ACC112 (cell line): ENCODE measurements at regions not wholly inside any gene's neighbourhood (a gene's known extent, or its start where the extent isn't known, plus 50 kb on each side); places are given as distances from the start of the nearest gene placed in this dataset.
"Not testable (repeated sequence)": the region's sequence is repeated elsewhere in the genome, so short reads cannot be mapped to it uniquely, and the experiment has no call there.

Experiments used
- H2AFZ ChIP-seq: fragments of 200-600 bp; sonication (generic); one replicate; pipeline ENCODE4 v1.6.0; 2017; ENCODE audit warnings: antibody characterized with exemption, low read length; ENCODE audit not compliant: unreplicated experiment
- H3K27ac ChIP-seq: fragments of 200-600 bp; sonication (generic); 2 replicates; pipeline ENCODE4 v1.5.1; 2014; ENCODE audit warnings: low read depth, mild to moderate bottlenecking, antibody characterized with exemption, low read length, moderate library complexity
- H3K27me3 ChIP-seq: fragments of 200-600 bp; sonication (generic); 2 replicates; pipeline ENCODE4 v1.6.1; 2014; ENCODE audit warnings: mild to moderate bottlenecking, antibody characterized with exemption, low read length, moderate library complexity, mixed read lengths; ENCODE audit not compliant: insufficient read depth
- H3K36me3 ChIP-seq: fragments of 200-600 bp; sonication (generic); 2 replicates; pipeline ENCODE4 v1.6.1; 2016; ENCODE audit warnings: mild to moderate bottlenecking, antibody characterized with exemption, low read length, moderate library complexity, mixed read lengths; ENCODE audit not compliant: insufficient read depth
- H3K4me1 ChIP-seq: fragments of 200-600 bp; sonication (generic); one replicate; pipeline ENCODE4 v1.6.1; 2016; ENCODE audit warnings: low read length, mixed read lengths; ENCODE audit not compliant: insufficient read depth, unreplicated experiment, control insufficient read depth
- H3K4me3 ChIP-seq: fragments of 200-600 bp; sonication (generic); 2 replicates; pipeline ENCODE4 v1.5.1; 2014; ENCODE audit warnings: mild to moderate bottlenecking, low read depth, low read length
- H3K79me2 ChIP-seq: fragments of 200-600 bp; sonication (generic); one replicate; pipeline ENCODE4 v1.6.0; 2016; ENCODE audit warnings: low read length; ENCODE audit not compliant: control insufficient read depth, unreplicated experiment, insufficient read depth

DNA sequence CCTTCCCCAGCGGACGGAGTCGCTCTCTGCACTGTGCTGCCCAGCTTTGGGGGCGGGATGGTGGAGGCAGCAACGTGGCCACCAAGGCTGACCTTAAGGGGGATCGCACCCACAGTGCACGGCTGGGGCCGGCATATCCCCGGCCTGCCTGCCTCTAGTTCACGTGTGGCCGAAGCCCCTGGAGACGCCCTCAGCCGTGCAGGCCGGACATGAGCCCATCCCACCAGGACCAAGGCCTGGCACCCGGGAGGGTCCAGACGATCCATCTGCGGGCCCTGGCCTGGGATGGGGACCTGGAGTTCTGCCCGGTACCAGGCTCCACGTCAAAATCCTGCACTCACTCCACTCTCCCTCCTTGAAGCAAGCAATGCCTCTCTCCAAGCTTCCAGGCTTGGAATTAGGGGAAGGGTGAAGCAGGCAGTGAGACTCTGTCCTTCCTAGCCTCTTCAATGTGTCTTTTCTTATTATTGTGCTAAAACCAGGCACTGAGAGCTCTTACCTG is 520.8 kb downstream of the REEP3 start:
- H3K36me3 ChIP-seq: no peaks in the 10 kb centered on the region
- no peak overlapping the region for H3K27ac ChIP-seq
- H3K4me3 ChIP-seq: no peak overlapping the region
- no peaks in the 10 kb centered on the region for H3K4me1 ChIP-seq
- peaks cover 17% of the 10 kb centered on the region for H3K27me3 ChIP-seq
- H3K79me2 ChIP-seq: no peaks in the 10 kb centered on the region
- no peak overlapping the region for H2AFZ ChIP-seq

GRCh38 chr10:64044098-64044497 is 522.9 kb downstream of the REEP3 start:
- Histone ChIP-seq H3K4me1 (no peaks in the 10 kb centered on the region), H3K36me3 (no peaks in the 10 kb centered on the region)

GRCh38 chr10:64044957-64045632 is 523.9 kb downstream of the REEP3 start:
- H3K36me3 ChIP-seq, H3K4me1 ChIP-seq, H2AFZ ChIP-seq, H3K79me2 ChIP-seq, H3K4me3 ChIP-seq, H3K27me3 ChIP-seq, H3K27ac ChIP-seq: not testable (repeated sequence)

More at GRCh38 chr10:64044098-64044497, 522.9 kb downstream of the REEP3 start:
- H3K79me2 ChIP-seq: no peaks in the 10 kb centered on the region
- no peak overlapping the region for H2AFZ ChIP-seq
- no peak overlapping the region for H3K4me3 ChIP-seq
- no peaks in the 10 kb centered on the region for H3K27me3 ChIP-seq
- no peak overlapping the region for H3K27ac ChIP-seq

DNA sequence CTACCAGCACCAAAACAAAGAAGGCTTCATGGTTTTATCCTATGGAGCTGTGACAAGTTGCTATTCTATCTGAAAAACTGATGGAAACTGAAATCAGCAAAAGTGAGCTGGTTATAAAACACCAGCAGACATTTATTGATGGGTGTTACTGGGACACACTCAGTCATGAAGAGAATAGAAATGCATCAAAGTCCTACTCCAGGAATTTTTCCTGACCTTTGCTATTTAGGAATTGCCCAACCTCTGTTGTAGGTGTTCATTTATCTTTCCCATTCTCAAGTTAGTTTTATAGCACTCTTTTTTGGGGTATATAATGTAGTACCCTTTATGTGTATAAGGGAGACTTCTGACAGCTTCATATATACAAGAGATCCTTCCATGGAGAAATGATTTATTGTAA is 533.2 kb downstream of the REEP3 start:
- no peak overlapping the region for H3K4me3 ChIP-seq
- no peaks in the 10 kb centered on the region for H3K27me3 ChIP-seq
- H3K27ac ChIP-seq: no peak overlapping the region
- H3K36me3 ChIP-seq: no peaks in the 10 kb centered on the region
- H3K79me2 ChIP-seq: no peaks in the 10 kb centered on the region
- H3K4me1 ChIP-seq: no peaks in the 10 kb centered on the region
- H2AFZ ChIP-seq: no peak overlapping the region

GRCh38 chr10:64059884-64060283 is 538.7 kb downstream of the REEP3 start:
- Histone ChIP-seq H3K27ac (no peak overlapping the region), H3K27me3 (no peaks in the 10 kb centered on the region), H2AFZ (no peak overlapping the region), H3K4me3 (no peak overlapping the region), H3K4me1 (no peaks in the 10 kb centered on the region), H3K79me2 (no peaks in the 10 kb centered on the region), H3K36me3 (no peaks in the 10 kb centered on the region)

- H3K36me3 ChIP-seq: no peaks in the 10 kb centered on the region
- no peak overlapping the region for H3K27ac ChIP-seq
- no peaks in the 10 kb centered on the region for H3K27me3 ChIP-seq
- H3K79me2 ChIP-seq: no peaks in the 10 kb centered on the region
- no peaks in the 10 kb centered on the region for H3K4me1 ChIP-seq
- no peak overlapping the region for H2AFZ ChIP-seq
- H3K4me3 ChIP-seq: no peak overlapping the region
Measured at GRCh38 chr10:64060389-64060788, 539.2 kb downstream of the REEP3 start.

DNA sequence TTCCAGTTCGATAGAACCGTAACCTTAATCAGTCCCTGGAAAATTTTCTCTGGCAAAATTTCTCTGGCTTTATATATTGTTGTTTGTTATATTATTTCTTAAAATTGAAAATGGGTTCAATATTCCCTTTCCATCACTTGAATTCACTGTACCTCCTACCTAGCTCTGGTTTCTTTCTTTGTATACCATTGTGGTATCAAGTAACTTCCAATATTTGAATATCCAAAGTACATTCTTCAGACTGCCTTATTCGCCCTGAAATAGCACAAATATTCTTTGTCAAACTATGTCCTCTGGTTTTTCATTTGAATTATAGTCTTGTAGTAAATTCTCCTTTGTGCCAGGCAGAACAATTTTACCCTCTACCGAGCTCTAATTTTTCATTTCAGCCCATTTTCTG is 541.6 kb downstream of the REEP3 start:
- Histone ChIP-seq H3K36me3 (no peaks in the 10 kb centered on the region), H3K4me3 (no peak overlapping the region), H3K4me1 (no peaks in the 10 kb centered on the region), H2AFZ (no peak overlapping the region), H3K79me2 (no peaks in the 10 kb centered on the region), H3K27ac (no peak overlapping the region), H3K27me3 (no peaks in the 10 kb centered on the region)

DNA sequence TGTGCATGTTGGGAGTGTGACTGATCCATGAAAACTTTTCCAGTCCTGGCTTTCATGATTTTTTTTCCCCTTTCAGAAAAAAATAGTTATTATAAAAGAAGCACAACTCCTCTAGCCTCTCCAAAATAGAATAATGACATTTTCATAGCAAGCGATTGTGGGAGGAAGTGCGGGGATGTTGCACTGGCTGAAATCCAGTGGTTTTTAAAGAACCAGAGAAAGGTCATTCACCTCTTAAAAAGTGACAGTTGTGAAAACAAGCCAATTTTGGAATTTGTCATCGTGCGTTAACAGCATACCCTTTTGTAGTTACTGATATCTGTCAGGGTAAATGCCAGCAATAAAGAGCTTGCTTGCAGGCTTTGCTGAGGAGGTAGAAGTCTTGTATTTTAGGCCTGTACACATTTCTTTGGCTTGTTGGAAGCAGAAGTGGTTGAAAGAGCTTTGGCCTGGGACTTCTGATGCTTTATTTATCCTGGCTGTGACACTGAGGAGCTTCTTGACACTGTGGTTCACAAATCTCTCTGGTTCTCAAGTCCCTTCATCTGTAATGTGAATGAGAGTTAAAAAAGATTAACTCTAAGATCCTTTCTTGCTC is 545.9 kb downstream of the REEP3 start:
- no peak overlapping the region for H2AFZ ChIP-seq
- H3K4me1 ChIP-seq: no peaks in the 10 kb centered on the region
- no peaks in the 10 kb centered on the region for H3K79me2 ChIP-seq
- no peak overlapping the region for H3K4me3 ChIP-seq
- no peak overlapping the region for H3K27ac ChIP-seq
- no peaks in the 10 kb centered on the region for H3K27me3 ChIP-seq
- no peaks in the 10 kb centered on the region for H3K36me3 ChIP-seq

DNA sequence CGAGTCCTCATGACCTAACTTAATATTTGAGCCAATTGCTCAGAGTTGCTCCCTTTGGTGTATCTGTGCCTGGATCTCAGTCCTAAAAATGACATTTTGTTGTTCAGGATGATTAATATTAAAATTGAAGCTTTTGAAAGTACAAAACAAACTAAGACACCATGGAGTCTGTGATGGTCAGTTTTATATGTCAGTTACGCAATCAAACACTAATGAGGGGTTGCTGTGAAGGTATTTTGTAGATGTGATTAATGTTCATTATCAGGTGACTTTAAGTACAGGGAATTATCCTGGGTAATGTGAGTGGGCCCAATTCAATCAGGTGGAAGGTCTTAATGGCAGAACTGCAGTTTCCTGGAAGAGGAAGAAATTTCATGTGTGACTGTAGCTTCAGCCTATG is 546.7 kb downstream of the REEP3 start:
- no peak overlapping the region for H3K4me3 ChIP-seq
- H3K79me2 ChIP-seq: no peaks in the 10 kb centered on the region
- no peaks in the 10 kb centered on the region for H3K36me3 ChIP-seq
- no peaks in the 10 kb centered on the region for H3K4me1 ChIP-seq
- no peak overlapping the region for H2AFZ ChIP-seq
- no peaks in the 10 kb centered on the region for H3K27me3 ChIP-seq
- H3K27ac ChIP-seq: no peak overlapping the region

GRCh38 chr10:64070241-64070640 is 549.0 kb downstream of the REEP3 start:
- no peaks in the 10 kb centered on the region for H3K79me2 ChIP-seq
- H3K27me3 ChIP-seq: no peaks in the 10 kb centered on the region
- no peak overlapping the region for H3K27ac ChIP-seq
- H2AFZ ChIP-seq: no peak overlapping the region
- no peaks in the 10 kb centered on the region for H3K4me1 ChIP-seq
- no peak overlapping the region for H3K4me3 ChIP-seq
- no peaks in the 10 kb centered on the region for H3K36me3 ChIP-seq

DNA sequence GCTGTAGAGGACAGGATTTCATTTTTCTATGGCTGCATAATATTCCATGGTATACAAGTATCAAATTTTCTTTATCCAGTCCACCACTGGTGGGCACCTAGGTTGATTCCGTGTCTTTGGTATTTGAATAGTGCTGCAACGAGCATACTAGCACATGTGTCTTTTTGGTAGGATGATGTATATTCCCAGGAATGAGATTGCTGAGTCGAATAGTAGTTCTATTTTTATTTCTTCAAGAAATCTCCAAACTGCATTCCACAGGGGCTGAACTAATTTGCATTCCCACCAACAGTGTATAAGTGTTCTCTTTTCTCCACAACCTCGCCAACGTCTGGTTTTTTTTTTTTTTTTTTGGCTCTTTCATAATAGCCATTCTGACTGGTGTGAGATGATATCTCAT is 550.0 kb downstream of the REEP3 start:
- H2AFZ ChIP-seq: no peak overlapping the region
- no peaks in the 10 kb centered on the region for H3K79me2 ChIP-seq
- H3K27ac ChIP-seq: no peak overlapping the region
- no peaks in the 10 kb centered on the region for H3K4me1 ChIP-seq
- no peak overlapping the region for H3K4me3 ChIP-seq
- no peaks in the 10 kb centered on the region for H3K36me3 ChIP-seq
- H3K27me3 ChIP-seq: no peaks in the 10 kb centered on the region
